GM10248 (cell line): ENCODE measurements at regions not wholly inside any gene's neighbourhood (a gene's known extent, or its start where the extent isn't known, plus 50 kb on each side); places are given as distances from the start of the nearest gene placed in this dataset.

Experiments
- CTCF ChIA-PET: fragments of 300-600 bp; sonication (Branson Sonifier 250); formaldehyde crosslinking; extraction: SDS; loops from one replicate; lab custom pipeline; 2021; ENCODE audit warnings: antibody characterized with exemption; lab: Yijun Ruan, JAX
- POLR2A ChIA-PET: fragments of 350-650 bp; sonication (Branson Sonifier 250); formaldehyde crosslinking; extraction: SDS; loops from one replicate; lab custom pipeline; 2020; ENCODE audit warnings: antibody characterized with exemption; lab: Yijun Ruan, JAX
- DNase-seq: peaks from one replicate; pipeline ENCODE4 v3.0.0; 2012; ENCODE audit errors: extremely low spot score
- TF ChIP-seq, protein P1 (sequence below): IDR thresholded peaks from 2 replicates; pipeline ENCODE4 v1.5.1; 2012; ENCODE audit warnings: mild to moderate bottlenecking, low read depth; ENCODE audit errors: extremely low read depth, missing control alignments, control extremely low read depth

DNA sequence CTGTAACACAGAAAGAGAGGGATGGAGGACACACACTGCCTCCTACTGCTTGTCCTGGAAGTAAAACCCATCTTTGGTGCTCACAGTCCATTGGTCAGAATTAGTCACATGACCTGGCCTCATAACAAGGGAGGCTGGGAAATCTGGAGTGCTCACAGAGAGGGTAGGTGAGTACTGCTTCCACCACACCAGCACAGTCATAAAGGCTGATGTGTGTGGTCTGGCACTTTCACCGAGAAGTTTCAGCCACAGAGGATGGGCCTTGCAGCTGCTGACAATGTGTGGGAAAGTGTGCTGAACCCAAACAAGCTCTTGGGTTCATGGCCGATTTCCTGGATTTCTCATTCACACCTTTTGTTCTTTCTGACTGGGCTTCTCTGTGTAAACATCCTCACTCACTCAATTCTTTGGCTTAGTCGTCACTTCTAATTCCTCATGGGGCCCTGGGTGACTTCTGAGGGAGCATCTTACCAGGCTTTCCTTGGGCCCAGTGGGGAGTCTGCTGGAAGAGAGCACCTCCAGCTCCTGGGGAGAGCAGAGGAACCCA lies 100.7 kb downstream of the ASB7 start:
- ChIA-PET CTCF (interaction anchor here (1.6 to 2.0 kb wide), 2 partner anchors 34 to 88 kb away, joined by 3 to 5 read pairs; no protein-coding TSS in a partner anchor), POLR2A (no interaction called here)
- peak; percentile 71 for DNase-seq
- TF ChIP-seq, protein P1, sequence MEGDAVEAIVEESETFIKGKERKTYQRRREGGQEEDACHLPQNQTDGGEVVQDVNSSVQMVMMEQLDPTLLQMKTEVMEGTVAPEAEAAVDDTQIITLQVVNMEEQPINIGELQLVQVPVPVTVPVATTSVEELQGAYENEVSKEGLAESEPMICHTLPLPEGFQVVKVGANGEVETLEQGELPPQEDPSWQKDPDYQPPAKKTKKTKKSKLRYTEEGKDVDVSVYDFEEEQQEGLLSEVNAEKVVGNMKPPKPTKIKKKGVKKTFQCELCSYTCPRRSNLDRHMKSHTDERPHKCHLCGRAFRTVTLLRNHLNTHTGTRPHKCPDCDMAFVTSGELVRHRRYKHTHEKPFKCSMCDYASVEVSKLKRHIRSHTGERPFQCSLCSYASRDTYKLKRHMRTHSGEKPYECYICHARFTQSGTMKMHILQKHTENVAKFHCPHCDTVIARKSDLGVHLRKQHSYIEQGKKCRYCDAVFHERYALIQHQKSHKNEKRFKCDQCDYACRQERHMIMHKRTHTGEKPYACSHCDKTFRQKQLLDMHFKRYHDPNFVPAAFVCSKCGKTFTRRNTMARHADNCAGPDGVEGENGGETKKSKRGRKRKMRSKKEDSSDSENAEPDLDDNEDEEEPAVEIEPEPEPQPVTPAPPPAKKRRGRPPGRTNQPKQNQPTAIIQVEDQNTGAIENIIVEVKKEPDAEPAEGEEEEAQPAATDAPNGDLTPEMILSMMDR, result no peak

DNA sequence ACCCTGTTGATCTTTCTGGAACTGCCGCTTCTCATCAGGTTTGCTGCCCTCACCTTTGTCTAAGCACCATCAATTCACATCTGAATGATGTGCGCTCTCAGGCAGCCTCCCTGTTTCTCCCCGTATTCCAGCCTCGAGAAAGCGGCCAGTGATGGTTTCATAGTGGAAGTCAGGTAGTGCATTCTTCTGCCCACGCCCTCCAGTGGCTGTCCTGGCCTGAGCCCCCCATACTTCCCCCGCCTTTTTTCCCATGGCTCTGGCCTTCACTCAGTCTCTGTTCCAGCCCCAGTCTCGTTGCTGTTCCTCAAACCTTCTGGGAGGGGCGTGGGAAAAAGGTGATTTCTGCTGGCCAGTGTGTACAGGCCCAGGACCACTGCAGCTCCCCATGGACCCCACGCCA lies 101.3 kb downstream of the ASB7 start:
- TF ChIP-seq, protein P1, result no peak
- ChIA-PET POLR2A (no interaction called here), CTCF (interaction anchor here (1.6 to 2.0 kb wide), 2 partner anchors 33 to 88 kb away, joined by 3 to 5 read pairs; no protein-coding TSS in a partner anchor)
- DNase-seq, result no peak

DNA sequence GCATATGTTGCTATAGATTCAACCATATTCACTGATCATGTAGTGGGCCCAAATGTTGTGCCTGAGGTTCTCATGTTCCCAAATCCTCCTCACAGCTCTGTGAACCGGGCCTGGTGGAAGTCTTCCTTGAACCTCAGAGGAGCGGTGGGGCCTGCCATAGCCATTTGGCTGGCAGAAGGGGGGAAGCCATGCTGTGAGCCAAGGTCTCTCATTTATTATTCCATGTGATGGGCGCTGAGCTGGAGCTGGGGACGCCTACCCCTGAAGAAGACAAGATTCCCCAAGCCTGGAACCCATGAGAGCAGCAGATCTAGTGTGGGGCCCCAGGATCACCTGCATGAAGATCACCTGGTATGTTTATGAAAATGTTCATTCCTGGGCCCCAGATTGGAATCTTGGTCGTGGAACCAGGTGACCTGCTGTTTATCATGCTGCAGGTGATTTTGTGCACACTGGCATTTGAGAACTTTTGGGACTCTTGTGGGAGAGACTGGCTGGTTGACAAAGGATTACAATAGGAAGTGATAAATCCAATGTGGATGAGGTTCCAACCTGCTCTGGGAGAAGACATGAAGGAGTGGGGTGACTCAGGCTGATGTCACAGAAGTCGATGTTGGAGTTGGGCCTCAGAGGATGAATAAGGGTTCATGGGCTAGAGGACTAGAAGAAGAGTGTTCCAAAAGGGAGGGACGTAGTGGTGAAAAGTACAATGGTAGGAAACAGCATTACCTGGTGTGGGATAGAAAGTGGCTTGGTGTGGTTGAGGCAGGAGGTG lies 102.1 kb downstream of the ASB7 start:
- ChIA-PET POLR2A (no interaction called here), CTCF (interaction anchor here (1.2 kb wide), 1 partner anchor 20 kb away, joined by 3 read pairs; no protein-coding TSS in a partner anchor)
- no peak for DNase-seq
- TF ChIP-seq, protein P1, result no peak

DNA sequence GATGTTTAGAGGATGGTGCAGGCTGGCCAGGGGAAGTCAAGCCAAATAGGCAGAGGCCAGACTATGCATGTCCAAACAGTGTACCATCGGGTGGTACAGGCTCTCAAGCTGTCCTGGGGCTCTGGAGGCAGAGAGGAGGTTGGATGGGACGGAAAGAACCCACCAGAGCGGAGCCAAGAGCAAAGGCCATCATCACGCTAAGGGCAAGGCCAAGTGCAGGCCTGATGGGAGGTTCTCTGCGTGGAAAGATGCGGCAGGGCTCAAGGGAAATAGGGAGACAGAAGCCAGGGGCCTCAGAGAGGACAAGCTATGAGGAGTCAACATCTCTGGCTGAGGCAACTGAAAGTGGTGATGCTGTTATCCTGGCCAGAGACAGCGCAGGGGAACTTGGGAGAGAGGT lies 102.7 kb downstream of the ASB7 start:
- no peak for DNase-seq
- CTCF ChIA-PET, result interaction anchor here (1.2 kb wide), 1 partner anchor 20 kb away, joined by 3 read pairs; no protein-coding TSS in a partner anchor
- POLR2A ChIA-PET, result no interaction called here
- TF ChIP-seq, protein P1, result no peak

DNA sequence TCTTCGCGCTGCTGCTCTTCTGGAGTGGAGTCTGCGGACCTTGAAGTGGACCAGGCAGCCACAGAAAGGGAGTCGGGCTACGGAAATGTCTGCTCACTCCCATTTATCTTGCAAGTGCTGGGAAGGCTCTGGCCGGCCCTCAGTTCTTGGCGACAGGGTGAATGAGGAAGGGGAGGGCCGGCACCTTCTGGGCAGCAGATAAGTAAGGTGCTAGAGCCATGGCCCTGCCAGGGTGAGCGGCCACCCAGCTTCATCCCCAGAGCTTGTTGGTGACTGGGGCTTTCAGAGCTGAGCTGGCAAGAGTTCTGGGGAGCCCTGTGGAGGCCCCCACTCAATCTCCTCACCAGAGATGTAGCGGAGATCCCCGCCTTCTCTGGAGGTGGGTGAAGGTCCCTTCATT lies 103.5 kb downstream of the ASB7 start:
- POLR2A ChIA-PET, result no interaction called here
- CTCF ChIA-PET, result interaction anchor here (1.2 kb wide), 1 partner anchor 21 kb away, joined by 3 read pairs; no protein-coding TSS in a partner anchor
- no peak for DNase-seq
- TF ChIP-seq, protein P1, result no peak

DNA sequence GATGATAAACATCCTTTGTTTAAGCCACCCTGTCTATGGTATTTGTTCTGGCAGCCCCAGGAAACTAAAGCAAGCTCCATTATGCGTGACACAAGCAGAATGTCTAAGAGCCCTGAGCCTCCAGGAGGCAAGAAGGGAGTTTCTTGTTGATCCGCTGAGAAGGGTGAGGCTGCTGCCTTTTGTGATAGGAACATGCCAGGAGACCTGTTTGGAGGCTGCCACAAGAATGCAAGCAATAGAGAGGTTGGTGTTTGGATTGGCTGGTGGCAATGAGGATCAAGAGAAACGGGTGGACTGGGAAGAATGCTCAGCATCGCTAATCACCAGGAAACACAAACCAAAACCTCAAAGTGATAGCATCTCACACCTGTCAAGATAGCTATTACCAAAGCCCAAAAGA lies 104.8 kb downstream of the ASB7 start:
- TF ChIP-seq, protein P1, result no peak
- no peak for DNase-seq
- ChIA-PET CTCF (no interaction called here), POLR2A (no interaction called here)
